ENCODE measurements at regions not wholly inside any gene's neighbourhood (a gene's known extent, or its start where the extent isn't known, plus 50 kb on each side); places are given as distances from the start of the nearest gene placed in this dataset.
"Not testable (repeated sequence)": the region's sequence is repeated elsewhere in the genome, so short reads cannot be mapped to it uniquely, and the experiment has no call there.

GRCh38 chr9:6104406-6104805 is 89.0 kb upstream of the RANBP6 start:
- DNase-seq (ENCODE audit: low read depth): not testable (repeated sequence)

GRCh38 chr9:6103911-6104310 is 88.5 kb upstream of the RANBP6 start:
- DNase-seq (ENCODE audit: low read depth): not testable (repeated sequence)

- DNase-seq (ENCODE audit: low read depth): peak; percentile 94
These were observed 87.0 kb upstream of the RANBP6 start for GRCh38 chr9:6102336-6102987.

GRCh38 chr9:6101725-6102124 is 86.3 kb upstream of the RANBP6 start:
- not testable (repeated sequence) for DNase-seq (ENCODE audit: low read depth)

GRCh38 chr9:6099346-6099745 is 83.9 kb upstream of the RANBP6 start:
- not testable (repeated sequence) for DNase-seq (ENCODE audit: low read depth)

GRCh38 chr9:6098431-6098830 is 83.0 kb upstream of the RANBP6 start:
- DNase-seq (ENCODE audit: low read depth): peak; percentile 23

- peak; percentile 74 for DNase-seq (ENCODE audit: low read depth)
These were observed 81.4 kb upstream of the RANBP6 start for GRCh38 chr9:6096821-6097220.

GRCh38 chr9:6090277-6091210 is 75.1 kb upstream of the RANBP6 start:
- DNase-seq (ENCODE audit: low read depth): no peak

GRCh38 chr9:6089300-6089699 is 73.9 kb upstream of the RANBP6 start:
- DNase-seq (ENCODE audit: low read depth): no peak

- peak; percentile 48 for DNase-seq (ENCODE audit: low read depth)
These were observed 70.7 kb upstream of the RANBP6 start for GRCh38 chr9:6086006-6086655.

GRCh38 chr9:6080154-6080716 is 64.8 kb upstream of the RANBP6 start:
- peak; percentile 91 for DNase-seq (ENCODE audit: low read depth)

GRCh38 chr9:6079386-6079785 is 64.0 kb upstream of the RANBP6 start:
- DNase-seq (ENCODE audit: low read depth): peak; percentile 66

GRCh38 chr9:6078382-6079105 is 63.1 kb upstream of the RANBP6 start:
- peak; percentile 39 for DNase-seq (ENCODE audit: low read depth)

- peak; percentile 31 for DNase-seq (ENCODE audit: low read depth)
These were observed 61.4 kb upstream of the RANBP6 start for GRCh38 chr9:6076851-6077250.

GRCh38 chr9:6073731-6074130 is 58.3 kb upstream of the RANBP6 start:
- DNase-seq (ENCODE audit: low read depth): no peak

- no peak for DNase-seq (ENCODE audit: low read depth)
These were observed 57.4 kb upstream of the RANBP6 start for GRCh38 chr9:6072865-6073264.

GRCh38 chr9:6072453-6072852 is 57.0 kb upstream of the RANBP6 start:
- no peak for DNase-seq (ENCODE audit: low read depth)

- DNase-seq (ENCODE audit: low read depth): no peak
These were observed 53.6 kb upstream of the RANBP6 start for GRCh38 chr9:6068983-6069382.

- no peak for DNase-seq (ENCODE audit: low read depth)
These were observed 52.0 kb upstream of the RANBP6 start for GRCh38 chr9:6067426-6067825.
